Progenitor cell of endocrine pancreas (in vitro differentiated cells): ENCODE measurements at regions not wholly inside any gene's neighbourhood (a gene's known extent, or its start where the extent isn't known, plus 50 kb on each side); places are given as distances from the start of the nearest gene placed in this dataset.
"Not testable (repeated sequence)": the region's sequence is repeated elsewhere in the genome, so short reads cannot be mapped to it uniquely, and the experiment has no call there.

ENCODE experiments used
- DNase-seq: peaks from one replicate; pipeline ENCODE4 v3.0.0; 2021; ENCODE audit warnings: low spot score; ENCODE audit not compliant: unreplicated experiment
- H3K27ac Mint-ChIP-seq: 2 replicates; pipeline ENCODE4 v1.8.0; 2021; ENCODE audit warnings: mild to moderate bottlenecking, moderate library complexity, mixed read lengths
- H3K27me3 Mint-ChIP-seq: 2 replicates; pipeline ENCODE4 v1.8.0; 2021; ENCODE audit warnings: mixed read lengths
- H3K36me3 Mint-ChIP-seq: 2 replicates; pipeline ENCODE4 v1.8.0; 2022; ENCODE audit warnings: mixed read lengths; ENCODE audit not compliant: insufficient read depth
- H3K4me1 Mint-ChIP-seq: 2 replicates; pipeline ENCODE4 v1.8.0; 2021; ENCODE audit warnings: low read depth, mixed read lengths
- H3K4me3 Mint-ChIP-seq: 2 replicates; pipeline ENCODE4 v1.8.0; 2021; ENCODE audit warnings: low read depth, mild to moderate bottlenecking, moderate library complexity, mixed read lengths
- H3K9me3 Mint-ChIP-seq: 2 replicates; pipeline ENCODE4 v1.8.0; 2021; ENCODE audit warnings: low read depth, mixed read lengths
- CTCF ChIP-seq: fragments of 200-600 bp; sonication (generic); IDR thresholded peaks from one replicate; pipeline ENCODE4 v1.5.0; 2021; ENCODE audit warnings: antibody characterized with exemption, mild to moderate bottlenecking; ENCODE audit not compliant: unreplicated experiment

GRCh38 chr22:48627203-48627602, 1200.5 kb downstream of the BRD1 start:
- no peak for TF ChIP-seq CTCF
- Mint-ChIP-seq H3K27ac (no peak overlapping the region), H3K36me3 (no peaks in the 10 kb centered on the region), H3K9me3 (no peaks in the 10 kb centered on the region), H3K4me3 (no peak overlapping the region), H3K4me1 (peaks cover 7% of the 10 kb centered on the region), H3K27me3 (no peaks in the 10 kb centered on the region)
- no peak for DNase-seq

DNA sequence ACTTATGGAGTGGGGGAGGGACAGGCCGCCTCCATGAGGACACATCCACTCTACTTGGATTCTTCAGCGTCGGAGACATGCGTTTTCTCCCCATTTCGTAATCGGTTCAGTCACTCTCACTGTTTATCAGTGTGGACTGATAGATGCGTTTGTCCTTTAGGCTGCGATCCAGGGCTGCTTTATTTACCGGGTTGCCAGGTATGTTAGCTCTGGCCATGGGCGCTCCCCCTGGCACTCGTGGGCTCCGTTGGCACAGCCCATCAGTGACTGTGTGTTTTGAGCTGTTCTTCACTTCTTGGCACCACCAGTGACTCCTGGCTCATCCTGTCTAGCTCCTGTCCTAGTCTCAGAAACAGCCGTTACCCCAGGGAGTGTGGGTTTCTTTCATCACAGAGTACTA, 1203.3 kb downstream of the BRD1 start:
- Mint-ChIP-seq H3K27me3 (no peaks in the 10 kb centered on the region), H3K4me1 (peaks cover 7% of the 10 kb centered on the region), H3K4me3 (no peak overlapping the region), H3K9me3 (no peaks in the 10 kb centered on the region), H3K27ac (no peak overlapping the region), H3K36me3 (no peaks in the 10 kb centered on the region)
- no peak for TF ChIP-seq CTCF
- DNase-seq: no peak

- H3K36me3 Mint-ChIP-seq: no peaks in the 10 kb centered on the region
- no peak for TF ChIP-seq CTCF
- no peaks in the 10 kb centered on the region for H3K9me3 Mint-ChIP-seq
- peaks cover 7% of the 10 kb centered on the region for H3K4me1 Mint-ChIP-seq
- DNase-seq: no peak
- H3K4me3 Mint-ChIP-seq: no peak overlapping the region
- H3K27me3 Mint-ChIP-seq: no peaks in the 10 kb centered on the region
- no peak overlapping the region for H3K27ac Mint-ChIP-seq
These were observed 1204.7 kb downstream of the BRD1 start for GRCh38 chr22:48622891-48623545.

GRCh38 chr22:48621085-48621484, 1206.6 kb downstream of the BRD1 start:
- no peak for DNase-seq
- no peaks in the 10 kb centered on the region for H3K27me3 Mint-ChIP-seq
- H3K36me3 Mint-ChIP-seq: no peaks in the 10 kb centered on the region
- no peak for TF ChIP-seq CTCF
- no peak overlapping the region for H3K27ac Mint-ChIP-seq
- peaks cover 7% of the 10 kb centered on the region for H3K4me1 Mint-ChIP-seq
- no peak overlapping the region for H3K4me3 Mint-ChIP-seq
- H3K9me3 Mint-ChIP-seq: no peaks in the 10 kb centered on the region

DNA sequence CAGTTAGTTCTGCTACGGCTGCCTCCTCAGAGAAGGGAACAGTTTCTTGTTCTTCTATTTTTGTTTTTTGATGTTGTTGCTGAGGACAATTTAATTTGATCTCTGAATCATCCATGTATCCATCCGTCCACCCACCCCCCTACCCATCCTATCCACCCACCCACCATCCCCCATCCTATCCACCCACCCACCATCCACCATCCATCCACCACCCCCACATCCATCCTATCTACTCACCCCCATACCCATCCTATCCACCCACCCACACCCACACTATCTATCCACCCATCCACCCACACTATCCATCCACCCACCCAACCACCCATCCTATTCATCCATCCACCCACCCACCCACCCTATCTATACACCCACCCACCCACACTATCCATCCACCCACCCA, 1207.2 kb downstream of the BRD1 start:
- not testable (repeated sequence) for H3K4me1 Mint-ChIP-seq, H3K36me3 Mint-ChIP-seq, H3K9me3 Mint-ChIP-seq, H3K27me3 Mint-ChIP-seq, DNase-seq, H3K27ac Mint-ChIP-seq, H3K4me3 Mint-ChIP-seq

GRCh38 chr22:48619721-48620120, 1208.0 kb downstream of the BRD1 start:
- Mint-ChIP-seq H3K27ac (no peak overlapping the region), H3K9me3 (no peaks in the 10 kb centered on the region), H3K36me3 (no peaks in the 10 kb centered on the region), H3K4me1 (no peaks in the 10 kb centered on the region), H3K4me3 (no peak overlapping the region), H3K27me3 (no peaks in the 10 kb centered on the region)
- TF ChIP-seq CTCF: no peak
- DNase-seq: no peak
